ENCODE measurements at regions not wholly inside any gene's neighbourhood (a gene's known extent, or its start where the extent isn't known, plus 50 kb on each side); places are given as distances from the start of the nearest gene placed in this dataset.

DNA sequence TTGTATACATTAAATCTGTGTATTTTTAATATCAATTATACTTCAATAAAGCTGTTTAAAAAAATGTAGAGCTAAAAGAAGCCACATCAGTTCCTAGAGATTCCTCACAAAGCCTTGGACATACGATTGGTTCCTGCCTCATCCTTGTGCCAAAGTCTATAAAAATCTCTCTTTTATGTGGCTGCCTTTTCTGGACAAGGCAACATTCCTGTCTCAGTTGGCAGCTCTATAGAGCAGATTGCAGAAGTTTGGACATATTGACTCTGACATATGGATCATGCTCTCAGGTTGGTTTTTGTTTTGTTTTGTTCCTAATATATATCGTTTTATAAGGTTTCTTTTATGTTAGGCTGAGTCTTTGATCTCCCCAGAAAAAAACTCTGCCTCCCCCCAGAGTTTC is 148.9 kb downstream of the MAFB start:
- Histone ChIP-seq H4K20me1 (ENCODE audit: insufficient read depth, low read length, poor library complexity, severe bottlenecking) (no peaks in the 10 kb centered on the region), H3K79me2 (ENCODE audit: insufficient read depth, low read length) (no peaks in the 10 kb centered on the region), H2AFZ (ENCODE audit: low read length) (no peak overlapping the region), H3K27me3 (ENCODE audit: insufficient read depth, low read length, poor library complexity, severe bottlenecking) (no peaks in the 10 kb centered on the region), H3F3A (ENCODE audit: low read depth) (no peaks in the 10 kb centered on the region), H3K9ac (ENCODE audit: low read depth, low read length, poor library complexity, severe bottlenecking) (no peak overlapping the region), H3K9me2 (replicated peaks; ENCODE audit: low read depth, low read length) (no peaks in the 10 kb centered on the region), H3K36me3 (ENCODE audit: insufficient read depth, low read length) (no peaks in the 10 kb centered on the region), H3K4me3 (ENCODE audit: low read length, poor library complexity, severe bottlenecking) (no peak overlapping the region), H3K9me3 (ENCODE audit: insufficient read depth, low read depth, low read length) (no peaks in the 10 kb centered on the region), H3K4me1 (ENCODE audit: insufficient read depth, low read length, poor library complexity, severe bottlenecking) (no peaks in the 10 kb centered on the region), H3K4me2 (ENCODE audit: low read depth, low read length, poor library complexity, severe bottlenecking) (no peak overlapping the region)
- TF ChIP-seq EZH2phosphoT487 (IDR thresholded peaks at IDR 0.05; ENCODE audit: borderline replicate concordance): no peak
- TF ChIP-seq, protein P1, sequence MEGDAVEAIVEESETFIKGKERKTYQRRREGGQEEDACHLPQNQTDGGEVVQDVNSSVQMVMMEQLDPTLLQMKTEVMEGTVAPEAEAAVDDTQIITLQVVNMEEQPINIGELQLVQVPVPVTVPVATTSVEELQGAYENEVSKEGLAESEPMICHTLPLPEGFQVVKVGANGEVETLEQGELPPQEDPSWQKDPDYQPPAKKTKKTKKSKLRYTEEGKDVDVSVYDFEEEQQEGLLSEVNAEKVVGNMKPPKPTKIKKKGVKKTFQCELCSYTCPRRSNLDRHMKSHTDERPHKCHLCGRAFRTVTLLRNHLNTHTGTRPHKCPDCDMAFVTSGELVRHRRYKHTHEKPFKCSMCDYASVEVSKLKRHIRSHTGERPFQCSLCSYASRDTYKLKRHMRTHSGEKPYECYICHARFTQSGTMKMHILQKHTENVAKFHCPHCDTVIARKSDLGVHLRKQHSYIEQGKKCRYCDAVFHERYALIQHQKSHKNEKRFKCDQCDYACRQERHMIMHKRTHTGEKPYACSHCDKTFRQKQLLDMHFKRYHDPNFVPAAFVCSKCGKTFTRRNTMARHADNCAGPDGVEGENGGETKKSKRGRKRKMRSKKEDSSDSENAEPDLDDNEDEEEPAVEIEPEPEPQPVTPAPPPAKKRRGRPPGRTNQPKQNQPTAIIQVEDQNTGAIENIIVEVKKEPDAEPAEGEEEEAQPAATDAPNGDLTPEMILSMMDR (conservative IDR thresholded peaks at IDR 0.05; ENCODE audit: low read length): no peak

DNA sequence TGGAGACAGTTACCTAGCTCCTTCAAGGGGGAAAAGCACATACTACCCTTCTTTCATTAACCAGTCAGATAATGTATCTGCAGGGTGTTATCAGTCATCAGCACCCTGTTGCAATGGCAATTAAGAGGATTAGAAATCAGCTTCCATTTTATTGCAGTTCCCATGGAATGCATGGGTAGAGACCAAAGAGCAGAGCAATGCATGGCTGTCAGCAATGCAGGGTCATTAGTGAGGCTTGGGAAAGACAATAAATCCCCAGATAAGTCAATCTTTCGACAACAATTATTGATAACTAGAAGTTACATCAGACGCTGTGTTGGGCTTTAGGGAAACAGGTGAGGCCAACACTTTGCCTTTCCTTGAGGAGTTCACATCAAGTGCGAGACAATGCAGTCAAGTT is 150.9 kb downstream of the MAFB start:
- Histone ChIP-seq H2AFZ (ENCODE audit: low read length) (no peak overlapping the region), H3K4me3 (ENCODE audit: low read length, poor library complexity, severe bottlenecking) (no peak overlapping the region), H3K27me3 (ENCODE audit: insufficient read depth, low read length, poor library complexity, severe bottlenecking) (no peaks in the 10 kb centered on the region), H3K4me2 (ENCODE audit: low read depth, low read length, poor library complexity, severe bottlenecking) (no peak overlapping the region), H3K4me1 (ENCODE audit: insufficient read depth, low read length, poor library complexity, severe bottlenecking) (no peaks in the 10 kb centered on the region), H4K20me1 (ENCODE audit: insufficient read depth, low read length, poor library complexity, severe bottlenecking) (no peaks in the 10 kb centered on the region), H3K9me3 (ENCODE audit: insufficient read depth, low read depth, low read length) (no peaks in the 10 kb centered on the region), H3K9me2 (replicated peaks; ENCODE audit: low read depth, low read length) (no peaks in the 10 kb centered on the region), H3K36me3 (ENCODE audit: insufficient read depth, low read length) (no peaks in the 10 kb centered on the region), H3F3A (ENCODE audit: low read depth) (no peaks in the 10 kb centered on the region), H3K79me2 (ENCODE audit: insufficient read depth, low read length) (no peaks in the 10 kb centered on the region), H3K9ac (ENCODE audit: low read depth, low read length, poor library complexity, severe bottlenecking) (no peak overlapping the region)
- TF ChIP-seq EZH2phosphoT487 (IDR thresholded peaks at IDR 0.05; ENCODE audit: borderline replicate concordance): no peak
- TF ChIP-seq, protein P1 (conservative IDR thresholded peaks at IDR 0.05; ENCODE audit: low read length): no peak

DNA sequence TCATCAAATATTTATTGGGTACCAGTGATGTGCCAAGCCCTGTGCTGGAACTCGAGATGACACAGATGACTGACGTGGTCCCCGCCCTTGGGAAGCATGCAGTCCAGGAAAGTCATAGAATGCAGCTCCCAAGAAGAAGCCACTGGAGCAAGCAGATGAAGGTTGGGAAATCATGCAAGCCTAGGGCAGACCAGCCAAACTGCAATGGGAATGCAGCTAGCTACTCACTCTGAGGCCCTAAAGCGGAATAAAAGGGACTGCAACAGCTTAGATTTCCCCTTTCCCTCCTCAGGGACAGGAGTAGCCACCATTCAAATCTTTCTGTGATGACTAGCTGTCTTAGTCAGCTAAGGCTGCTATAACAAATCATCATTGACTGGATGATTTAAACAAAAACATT is 152.2 kb downstream of the MAFB start:
- Histone ChIP-seq H4K20me1 (ENCODE audit: insufficient read depth, low read length, poor library complexity, severe bottlenecking) (no peaks in the 10 kb centered on the region), H3K9me2 (replicated peaks; ENCODE audit: low read depth, low read length) (no peaks in the 10 kb centered on the region), H3K4me3 (ENCODE audit: low read length, poor library complexity, severe bottlenecking) (no peak overlapping the region), H3K4me2 (ENCODE audit: low read depth, low read length, poor library complexity, severe bottlenecking) (no peak overlapping the region), H3K27me3 (ENCODE audit: insufficient read depth, low read length, poor library complexity, severe bottlenecking) (no peaks in the 10 kb centered on the region), H3K4me1 (ENCODE audit: insufficient read depth, low read length, poor library complexity, severe bottlenecking) (no peaks in the 10 kb centered on the region), H3K9me3 (ENCODE audit: insufficient read depth, low read depth, low read length) (peaks cover 4% of the 10 kb centered on the region), H2AFZ (ENCODE audit: low read length) (no peak overlapping the region), H3K9ac (ENCODE audit: low read depth, low read length, poor library complexity, severe bottlenecking) (no peak overlapping the region), H3K36me3 (ENCODE audit: insufficient read depth, low read length) (no peaks in the 10 kb centered on the region), H3K79me2 (ENCODE audit: insufficient read depth, low read length) (no peaks in the 10 kb centered on the region), H3F3A (ENCODE audit: low read depth) (no peaks in the 10 kb centered on the region)
- TF ChIP-seq, protein P1 (conservative IDR thresholded peaks at IDR 0.05; ENCODE audit: low read length): no peak
- TF ChIP-seq EZH2phosphoT487 (IDR thresholded peaks at IDR 0.05; ENCODE audit: borderline replicate concordance): no peak
